Trophoblast cell (in vitro differentiated cells and primary cell): ENCODE measurements at regions not wholly inside any gene's neighbourhood (a gene's known extent, or its start where the extent isn't known, plus 50 kb on each side); places are given as distances from the start of the nearest gene placed in this dataset.
"Not testable (repeated sequence)": the region's sequence is repeated elsewhere in the genome, so short reads cannot be mapped to it uniquely, and the experiment has no call there.

ENCODE experiments used
- DNase-seq, 2 donors: peaks; one replicate each; pipeline ENCODE4 v3.0.0-alpha.2; 2016
- H2AFZ ChIP-seq: 2 replicates; pipeline ENCODE4 v1.6.1; 2013; ENCODE audit warnings: low read length, moderate library complexity, mild to moderate bottlenecking; ENCODE audit not compliant: insufficient read depth, poor library complexity
- H2AK5ac ChIP-seq: 2 replicates; pipeline ENCODE4 v1.6.1; 2013; ENCODE audit warnings: mild to moderate bottlenecking, low read length
- H2BK120ac ChIP-seq: 2 replicates; pipeline ENCODE4 v1.6.1; 2013; ENCODE audit warnings: low read length, mild to moderate bottlenecking, moderate library complexity; ENCODE audit not compliant: insufficient read depth, poor library complexity
- H2BK12ac ChIP-seq: 2 replicates; pipeline ENCODE4 v1.6.1; 2013; ENCODE audit warnings: mild to moderate bottlenecking, low read length, moderate library complexity
- H2BK5ac ChIP-seq: 2 replicates; pipeline ENCODE4 v1.6.1; 2013; ENCODE audit warnings: low read length, low read depth, moderate library complexity, mild to moderate bottlenecking; ENCODE audit not compliant: poor library complexity
- H3K14ac ChIP-seq: 2 replicates; pipeline ENCODE4 v1.6.1; 2013; ENCODE audit warnings: mild to moderate bottlenecking, low read length
- H3K18ac ChIP-seq: 2 replicates; pipeline ENCODE4 v1.6.1; 2013; ENCODE audit warnings: mild to moderate bottlenecking, low read length
- H3K23ac ChIP-seq: 2 replicates; pipeline ENCODE4 v1.6.1; 2013; ENCODE audit warnings: low read length
- H3K27ac ChIP-seq: 2 replicates; pipeline ENCODE4 v1.5.1; 2013; ENCODE audit warnings: low read depth, mild to moderate bottlenecking, inconsistent platforms, low read length, moderate library complexity
- H3K27me3 ChIP-seq: 2 replicates; pipeline ENCODE4 v1.6.1; 2013; ENCODE audit warnings: inconsistent platforms, mild to moderate bottlenecking, low read length, moderate library complexity; ENCODE audit not compliant: insufficient read depth
- H3K36me3 ChIP-seq, 2 experiments: 1 replicate in 1 of 2; 2 replicates in 1 of 2; pipeline ENCODE4 v1.6.1; 2013; ENCODE audit warnings: low read length in 2 of 2, mild to moderate bottlenecking in 2 of 2, moderate library complexity in 1 of 2; ENCODE audit not compliant: insufficient read depth in 2 of 2, control insufficient read depth in 1 of 2
- H3K4ac ChIP-seq: 2 replicates; pipeline ENCODE4 v1.6.1; 2013; ENCODE audit warnings: low read depth, mild to moderate bottlenecking, low read length, moderate library complexity
- H3K4me1 ChIP-seq, 2 experiments: 1 replicate in 1 of 2; 2 replicates in 1 of 2; pipeline ENCODE4 v1.6.1; 2013; ENCODE audit warnings: low read length in 2 of 2, mild to moderate bottlenecking in 2 of 2, moderate library complexity in 1 of 2; ENCODE audit not compliant: insufficient read depth in 2 of 2, control insufficient read depth in 1 of 2
- H3K4me2 ChIP-seq: 2 replicates; pipeline ENCODE4 v1.6.1; 2013; ENCODE audit warnings: inconsistent platforms, mild to moderate bottlenecking, low read length, moderate library complexity
- H3K4me3 ChIP-seq: 2 replicates; pipeline ENCODE4 v1.5.1; 2013; ENCODE audit warnings: mild to moderate bottlenecking, low read depth, low read length, inconsistent platforms
- H3K79me1 ChIP-seq: one replicate; pipeline ENCODE4 v1.6.1; 2013; ENCODE audit warnings: low read length
- H3K79me2 ChIP-seq: 2 replicates; pipeline ENCODE4 v1.6.1; 2013; ENCODE audit warnings: low read length, mild to moderate bottlenecking; ENCODE audit not compliant: control insufficient read depth, insufficient read depth, poor library complexity
- H3K9ac ChIP-seq: 2 replicates; pipeline ENCODE4 v1.6.1; 2013; ENCODE audit warnings: mild to moderate bottlenecking, low read length
- H3K9me3 ChIP-seq: 2 replicates; pipeline ENCODE4 v1.6.1; 2013; ENCODE audit warnings: low read depth, mild to moderate bottlenecking, control low read depth, inconsistent platforms, low read length; ENCODE audit not compliant: insufficient read depth
- H4K12ac ChIP-seq: 2 replicates; pipeline ENCODE4 v1.6.1; 2013; ENCODE audit warnings: low read depth, mild to moderate bottlenecking, low read length, moderate library complexity
- H4K8ac ChIP-seq: 2 replicates; pipeline ENCODE4 v1.6.1; 2013; ENCODE audit warnings: low read depth, mild to moderate bottlenecking, low read length, moderate library complexity
- H4K91ac ChIP-seq: one replicate; pipeline ENCODE4 v1.6.1; 2013; ENCODE audit warnings: low read depth, mild to moderate bottlenecking, low read length, moderate library complexity
- WGBS: extraction: QIAGEN DNeasy Blood & Tissue Kit; methylation state at CpG from one replicate; pipeline ENCODE4 v1.1.7; 2013; ENCODE audit warnings: missing lambda C conversion rate; ENCODE audit not compliant: insufficient read length, insufficient coverage; ENCODE audit errors: extremely low coverage; 5-methylcytosine and 5-hydroxymethylcytosine counted together

GRCh38 chr2:89784960-89785359, 1093.5 kb downstream of the RPIA start:
- Histone ChIP-seq H3K36me3 (no peaks in the 10 kb centered on the region), H2BK120ac (no peak overlapping the region), H2BK12ac (no peak overlapping the region), H3K4me3 (no peak overlapping the region), H3K14ac (no peak overlapping the region), H3K18ac (no peak overlapping the region), H3K79me1 (no peaks in the 10 kb centered on the region), H3K9ac (no peak overlapping the region), H2BK5ac (no peak overlapping the region), H3K4ac (no peak overlapping the region), H3K4me2 (no peak overlapping the region), H3K79me2 (no peaks in the 10 kb centered on the region), H3K9me3 (no peaks in the 10 kb centered on the region), H3K23ac (no peak overlapping the region), H2AFZ (no peak overlapping the region), H3K4me1 (no peaks in the 10 kb centered on the region), H3K27ac (no peak overlapping the region), H4K12ac (no peak overlapping the region), H4K8ac (no peak overlapping the region), H4K91ac (no peak overlapping the region), H3K27me3 (no peaks in the 10 kb centered on the region), H2AK5ac (no peak overlapping the region)
- no peak for DNase-seq
- no CpG with 5 or more reads among the region's 16 CpGs for WGBS

- not testable (repeated sequence) for H3K79me2 ChIP-seq, H3K4ac ChIP-seq, H3K27me3 ChIP-seq, H2BK120ac ChIP-seq, H3K27ac ChIP-seq, H3K4me2 ChIP-seq, H3K14ac ChIP-seq, DNase-seq, H2AFZ ChIP-seq, H4K12ac ChIP-seq, H4K91ac ChIP-seq, H3K23ac ChIP-seq, H2BK12ac ChIP-seq, H2AK5ac ChIP-seq, H3K9me3 ChIP-seq, H2BK5ac ChIP-seq, H3K4me1 ChIP-seq, H3K18ac ChIP-seq, H3K9ac ChIP-seq, H4K8ac ChIP-seq, H3K4me3 ChIP-seq, H3K36me3 ChIP-seq, H3K79me1 ChIP-seq
- WGBS, result no CpG with 5 or more reads among the region's 15 CpGs
Measured at GRCh38 chr2:89785528-89785927, 1094.1 kb downstream of the RPIA start.

GRCh38 chr2:89786642-89787041, 1095.2 kb downstream of the RPIA start:
- H3K4ac ChIP-seq, H3K4me2 ChIP-seq, DNase-seq, H2AFZ ChIP-seq, H3K9ac ChIP-seq, H4K8ac ChIP-seq, H3K4me1 ChIP-seq, H3K4me3 ChIP-seq, H2BK12ac ChIP-seq, H2BK5ac ChIP-seq, H3K79me2 ChIP-seq, H3K27me3 ChIP-seq, H3K14ac ChIP-seq, H3K36me3 ChIP-seq, H4K91ac ChIP-seq, H3K23ac ChIP-seq, H3K27ac ChIP-seq, H4K12ac ChIP-seq, H3K9me3 ChIP-seq, H2BK120ac ChIP-seq, H3K79me1 ChIP-seq, H2AK5ac ChIP-seq, H3K18ac ChIP-seq: not testable (repeated sequence)
- no CpG with 5 or more reads among the region's 16 CpGs for WGBS

- H2AFZ ChIP-seq, H2AK5ac ChIP-seq, H3K27me3 ChIP-seq, H2BK5ac ChIP-seq, H3K4me3 ChIP-seq, H3K9ac ChIP-seq, H3K23ac ChIP-seq, H3K27ac ChIP-seq, H3K79me1 ChIP-seq, H3K18ac ChIP-seq, H3K9me3 ChIP-seq, H3K4me1 ChIP-seq, H3K4me2 ChIP-seq, H2BK12ac ChIP-seq, H3K4ac ChIP-seq, H3K79me2 ChIP-seq, H2BK120ac ChIP-seq, H3K14ac ChIP-seq, H4K8ac ChIP-seq, H3K36me3 ChIP-seq, H4K12ac ChIP-seq, DNase-seq, H4K91ac ChIP-seq: not testable (repeated sequence)
- no CpG with 5 or more reads among the region's 17 CpGs for WGBS
Measured at GRCh38 chr2:89795530-89795929, 1104.1 kb downstream of the RPIA start.
